CD4-positive, alpha-beta memory T cell (primary cell): ENCODE measurements at regions not wholly inside any gene's neighbourhood (a gene's known extent, or its start where the extent isn't known, plus 50 kb on each side); places are given as distances from the start of the nearest gene placed in this dataset.

Source experiments
- CTCF ChIA-PET: fragments of 350-600 bp; sonication (Branson Sonifier 250); formaldehyde crosslinking; loops from one replicate; lab custom pipeline; 2021; ENCODE audit warnings: inconsistent platforms; ENCODE audit not compliant: partially characterized antibody; lab: Charles Lee
- POLR2A ChIA-PET: fragments of 350-600 bp; sonication (Branson Sonifier 250); formaldehyde crosslinking; loops from one replicate; lab custom pipeline; 2021; ENCODE audit not compliant: partially characterized antibody; lab: Charles Lee
- DNase-seq, 5 donors: peaks; one replicate each; pipeline versions ENCODE4 v3.0.0 to v3.0.0-alpha.2; 2020 to 2022; ENCODE audit warnings: mixed read lengths in 1 of 5
- H3K27ac ChIP-seq: one replicate; pipeline ENCODE4 v1.7.0; 2013; ENCODE audit warnings: low read depth, low read length
- H3K27me3 ChIP-seq: 2 replicates; pipeline ENCODE4 v1.7.0; 2013; ENCODE audit warnings: mild to moderate bottlenecking, low read length, moderate library complexity; ENCODE audit not compliant: insufficient read depth
- H3K36me3 ChIP-seq: 2 replicates; pipeline ENCODE4 v1.7.0; 2013; ENCODE audit warnings: mild to moderate bottlenecking, low read length, moderate library complexity; ENCODE audit not compliant: insufficient read depth
- H3K4me1 ChIP-seq: 2 replicates; pipeline ENCODE4 v1.7.0; 2013; ENCODE audit warnings: mild to moderate bottlenecking, low read length, moderate library complexity; ENCODE audit not compliant: insufficient read depth
- H3K4me3 ChIP-seq, 2 donors: one replicate each; pipeline ENCODE4 v1.7.0; 2013; ENCODE audit warnings: low read length in 2 of 2, mild to moderate bottlenecking in 1 of 2
- H3K9me3 ChIP-seq, 2 donors: one replicate each; pipeline ENCODE4 v1.7.0; 2013; ENCODE audit warnings: low read length in 2 of 2, control low read depth in 1 of 2; ENCODE audit not compliant: control insufficient read depth in 1 of 2
- H3K27ac Mint-ChIP-seq, 7 donors: one replicate each; pipeline ENCODE4 v1.8.0; 2020 to 2021; ENCODE audit warnings: mixed read lengths in 7 of 7, mild to moderate bottlenecking in 6 of 7, inconsistent platforms in 3 of 7, moderate library complexity in 3 of 7
- H3K27me3 Mint-ChIP-seq, 2 donors: one replicate each; pipeline ENCODE4 v1.8.0; 2020 to 2021; ENCODE audit warnings: mixed read lengths in 2 of 2
- H3K36me3 Mint-ChIP-seq, 2 donors: one replicate each; pipeline ENCODE4 v1.8.0; 2020 to 2021; ENCODE audit warnings: mixed read lengths in 2 of 2, inconsistent platforms in 1 of 2, mild to moderate bottlenecking in 1 of 2
- H3K4me1 Mint-ChIP-seq, 4 donors: one replicate each; pipeline ENCODE4 v1.8.0; 2020 to 2021; ENCODE audit warnings: mixed read lengths in 4 of 4, mild to moderate bottlenecking in 1 of 4
- H3K4me3 Mint-ChIP-seq, 8 donors: one replicate each; pipeline ENCODE4 v1.8.0; 2020 to 2021; ENCODE audit warnings: mixed read lengths in 8 of 8, mild to moderate bottlenecking in 7 of 8, moderate library complexity in 6 of 8, inconsistent platforms in 3 of 8
- H3K9me3 Mint-ChIP-seq, 8 donors: one replicate each; pipeline ENCODE4 v1.8.0; 2020 to 2021; ENCODE audit warnings: mixed read lengths in 8 of 8, mild to moderate bottlenecking in 5 of 8, inconsistent platforms in 3 of 8, moderate library complexity in 1 of 8
- intact Hi-C: fragments of 100-400 bp; cut with micrococcal nuclease; formaldehyde crosslinking; loops from one replicate; pipeline ENCODE4 v1.15.1; 2023

DNA sequence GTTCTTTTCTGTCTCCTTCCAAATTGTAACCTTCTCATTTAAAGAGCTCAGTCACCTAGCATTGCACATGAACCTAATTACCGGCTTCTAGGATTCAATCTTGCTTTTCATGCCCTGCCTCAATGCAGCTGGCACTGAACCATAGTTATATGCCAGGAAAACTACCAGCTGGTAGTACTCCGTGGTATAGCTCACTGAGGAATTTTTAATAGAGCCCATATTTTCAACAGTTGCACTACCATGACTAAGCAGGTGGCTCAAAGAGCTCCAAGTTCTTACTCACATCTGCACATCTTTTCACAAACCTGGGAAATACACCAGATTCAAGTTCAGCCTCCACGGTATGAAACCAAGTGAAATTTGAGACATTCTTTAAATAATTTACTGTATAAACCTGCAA, 363.5 kb downstream of the GRB14 start:
- ChIA-PET POLR2A (no interaction called here), CTCF (no interaction called here)
- Histone ChIP-seq H3K9me3 (no peaks in the 10 kb centered on the region), H3K27me3 (no peaks in the 10 kb centered on the region), H3K4me3 (no peak overlapping the region), H3K36me3 (no peaks in the 10 kb centered on the region), H3K27ac (no peak overlapping the region), H3K4me1 (no peaks in the 10 kb centered on the region)
- no peaks in the 10 kb centered on the region for H3K27me3 Mint-ChIP-seq
- intact Hi-C loops = no loop called here
- no peak overlapping the region for H3K4me3 Mint-ChIP-seq
- no peak overlapping the region for H3K27ac Mint-ChIP-seq
- H3K9me3 Mint-ChIP-seq = peaks cover 0 to 11% (median 4%) of the 10 kb centered on the region in 8 donors
- H3K4me1 Mint-ChIP-seq = no peaks in the 10 kb centered on the region
- no peak for DNase-seq
- no peaks in the 10 kb centered on the region for H3K36me3 Mint-ChIP-seq

DNA sequence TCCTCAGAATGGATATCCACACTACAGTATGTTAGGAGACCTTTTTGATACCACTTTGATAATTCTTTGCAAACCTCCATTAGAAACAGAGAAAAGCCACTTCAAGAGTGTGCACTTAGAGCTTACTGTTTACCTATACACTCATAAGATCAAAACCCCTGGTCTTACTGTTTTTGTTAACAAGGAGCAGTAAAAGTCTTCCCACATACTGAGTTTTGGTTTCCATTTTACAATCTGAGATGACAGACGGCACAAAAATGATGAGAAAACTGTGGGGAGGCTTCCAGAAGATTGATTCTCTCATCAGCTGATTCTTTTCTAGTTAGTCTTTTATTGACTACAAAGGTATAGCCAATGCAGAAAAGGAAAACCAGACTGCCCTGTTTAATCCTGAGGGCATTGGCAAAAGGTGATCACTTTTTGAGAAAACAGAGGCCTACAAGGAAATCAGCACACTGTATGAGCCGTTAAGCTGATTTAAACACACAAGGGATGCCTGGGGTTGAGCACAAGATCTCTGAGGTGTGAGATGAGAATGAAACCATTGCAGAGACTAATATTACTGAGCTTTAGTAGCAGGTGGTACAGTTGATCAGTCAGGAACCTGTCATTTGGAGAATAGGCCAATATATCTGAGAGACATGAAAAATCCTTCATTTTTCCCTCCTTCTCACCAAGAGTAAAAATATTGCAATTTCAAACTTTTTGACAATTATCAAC, 368.6 kb downstream of the GRB14 start:
- Mint-ChIP-seq H3K4me1 (no peaks in the 10 kb centered on the region), H3K36me3 (no peaks in the 10 kb centered on the region), H3K27me3 (no peaks in the 10 kb centered on the region), H3K9me3 (peaks cover 0 to 7% (median 0%) of the 10 kb centered on the region in 8 donors), H3K4me3 (no peak overlapping the region), H3K27ac (no peak overlapping the region)
- DNase-seq = no peak
- Histone ChIP-seq H3K9me3 (no peaks in the 10 kb centered on the region), H3K4me3 (no peak overlapping the region), H3K27ac (no peak overlapping the region), H3K36me3 (no peaks in the 10 kb centered on the region), H3K27me3 (no peaks in the 10 kb centered on the region), H3K4me1 (no peaks in the 10 kb centered on the region)
- ChIA-PET POLR2A (no interaction called here), CTCF (no interaction called here)
- intact Hi-C loops = no loop called here

DNA sequence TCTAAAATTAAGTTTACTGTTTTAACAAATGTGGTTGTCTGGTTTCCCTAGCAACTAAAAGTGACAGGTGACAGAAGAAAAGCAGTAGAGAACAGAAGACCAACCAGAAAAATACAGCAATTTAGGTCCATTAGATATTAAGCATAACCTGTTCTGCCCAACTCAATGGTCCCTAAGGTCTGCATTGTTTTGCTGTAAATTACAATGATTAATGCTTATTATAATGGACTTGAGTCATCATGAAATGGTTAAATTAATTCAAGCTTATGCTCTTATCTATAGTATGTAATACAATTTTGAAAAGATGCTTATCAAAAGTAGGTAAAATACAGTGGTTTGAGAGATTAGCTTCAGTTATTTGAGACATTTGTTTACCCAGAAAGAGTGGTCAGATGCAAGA, 378.0 kb downstream of the GRB14 start:
- peaks cover 3 to 18% (median 9%) of the 10 kb centered on the region in 8 donors for H3K9me3 Mint-ChIP-seq
- CTCF ChIA-PET = no interaction called here
- Histone ChIP-seq H3K9me3 (peaks cover 0 to 6% of the 10 kb centered on the region in 2 donors), H3K4me3 (no peak overlapping the region), H3K36me3 (no peaks in the 10 kb centered on the region), H3K4me1 (no peaks in the 10 kb centered on the region), H3K27ac (no peak overlapping the region), H3K27me3 (no peaks in the 10 kb centered on the region)
- POLR2A ChIA-PET = no interaction called here
- H3K27ac Mint-ChIP-seq = no peak overlapping the region
- H3K27me3 Mint-ChIP-seq = no peaks in the 10 kb centered on the region
- no peak overlapping the region for H3K4me3 Mint-ChIP-seq
- intact Hi-C loops = no loop called here
- no peaks in the 10 kb centered on the region for H3K4me1 Mint-ChIP-seq
- no peak for DNase-seq
- H3K36me3 Mint-ChIP-seq = no peaks in the 10 kb centered on the region

- no peak overlapping the region for H3K4me3 Mint-ChIP-seq
- POLR2A ChIA-PET = no interaction called here
- H3K36me3 Mint-ChIP-seq = no peaks in the 10 kb centered on the region
- intact Hi-C loops = no loop called here
- peaks cover 3 to 18% (median 9%) of the 10 kb centered on the region in 8 donors for H3K9me3 Mint-ChIP-seq
- H3K27ac Mint-ChIP-seq = no peak overlapping the region
- DNase-seq = no peak
- CTCF ChIA-PET = no interaction called here
- no peak overlapping the region for H3K27ac ChIP-seq
- no peaks in the 10 kb centered on the region for H3K4me1 ChIP-seq
- peaks cover 0 to 6% of the 10 kb centered on the region in 2 donors for H3K9me3 ChIP-seq
- H3K27me3 Mint-ChIP-seq = no peaks in the 10 kb centered on the region
- no peaks in the 10 kb centered on the region for H3K4me1 Mint-ChIP-seq
- H3K4me3 ChIP-seq = no peak overlapping the region
- no peaks in the 10 kb centered on the region for H3K27me3 ChIP-seq
- no peaks in the 10 kb centered on the region for H3K36me3 ChIP-seq
These were observed 378.9 kb downstream of the GRB14 start for GRCh38 chr2:164242409-164242808.

DNA sequence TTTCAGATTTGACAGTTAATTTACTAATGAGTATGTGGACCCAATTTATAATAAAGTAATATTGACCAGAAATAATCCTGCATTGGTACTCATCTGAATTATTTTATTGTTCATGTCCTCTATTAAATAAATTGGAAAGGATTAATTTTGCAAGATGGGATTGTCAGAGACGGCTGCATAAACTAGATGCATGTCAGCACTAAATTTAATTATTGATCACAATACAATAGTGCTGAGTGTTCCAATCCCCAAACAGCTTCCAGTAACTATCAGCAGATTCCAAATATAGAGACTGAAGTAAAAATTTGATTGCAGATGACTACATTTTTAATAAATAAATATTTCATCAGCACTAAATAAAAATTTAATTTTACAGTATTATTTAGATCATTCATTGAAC, 387.2 kb downstream of the GRB14 start:
- Mint-ChIP-seq H3K27ac (no peak overlapping the region), H3K27me3 (no peaks in the 10 kb centered on the region), H3K36me3 (no peaks in the 10 kb centered on the region), H3K4me1 (no peaks in the 10 kb centered on the region), H3K9me3 (peaks cover 0 to 6% (median 2%) of the 10 kb centered on the region in 8 donors), H3K4me3 (no peak overlapping the region)
- Histone ChIP-seq H3K9me3 (no peaks in the 10 kb centered on the region), H3K27ac (no peak overlapping the region), H3K36me3 (no peaks in the 10 kb centered on the region), H3K4me1 (no peaks in the 10 kb centered on the region), H3K4me3 (no peak overlapping the region), H3K27me3 (no peaks in the 10 kb centered on the region)
- intact Hi-C loops = no loop called here
- POLR2A ChIA-PET = no interaction called here
- no peak for DNase-seq
- CTCF ChIA-PET = no interaction called here

DNA sequence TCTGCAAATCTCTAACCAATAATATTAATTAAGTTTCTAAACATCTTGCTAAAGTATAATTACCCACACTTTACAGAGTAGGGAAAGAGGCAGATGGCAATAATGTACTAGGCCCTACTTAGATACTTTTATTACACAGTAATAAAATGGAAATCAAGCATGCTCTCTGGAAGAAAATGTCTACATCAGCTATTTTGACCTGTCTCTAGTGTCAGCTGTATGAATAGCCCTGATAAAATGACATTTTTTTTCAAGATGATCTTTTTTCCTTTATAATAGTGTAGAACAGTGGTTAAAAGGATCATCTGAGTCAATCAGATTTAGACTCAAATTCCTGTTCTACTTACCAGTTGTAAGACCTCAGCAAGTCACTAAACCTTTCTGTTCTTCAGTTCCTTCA, 397.3 kb downstream of the GRB14 start:
- Histone ChIP-seq H3K4me3 (no peak overlapping the region), H3K27me3 (no peaks in the 10 kb centered on the region), H3K27ac (no peak overlapping the region), H3K4me1 (no peaks in the 10 kb centered on the region), H3K36me3 (no peaks in the 10 kb centered on the region), H3K9me3 (no peaks in the 10 kb centered on the region)
- Mint-ChIP-seq H3K4me1 (no peaks in the 10 kb centered on the region), H3K27ac (no peak overlapping the region), H3K27me3 (no peaks in the 10 kb centered on the region), H3K9me3 (peaks cover 0 to 8% (median 1%) of the 10 kb centered on the region in 8 donors), H3K4me3 (no peak overlapping the region), H3K36me3 (no peaks in the 10 kb centered on the region)
- ChIA-PET POLR2A (no interaction called here), CTCF (no interaction called here)
- DNase-seq = no peak
- intact Hi-C loops = no loop called here

DNA sequence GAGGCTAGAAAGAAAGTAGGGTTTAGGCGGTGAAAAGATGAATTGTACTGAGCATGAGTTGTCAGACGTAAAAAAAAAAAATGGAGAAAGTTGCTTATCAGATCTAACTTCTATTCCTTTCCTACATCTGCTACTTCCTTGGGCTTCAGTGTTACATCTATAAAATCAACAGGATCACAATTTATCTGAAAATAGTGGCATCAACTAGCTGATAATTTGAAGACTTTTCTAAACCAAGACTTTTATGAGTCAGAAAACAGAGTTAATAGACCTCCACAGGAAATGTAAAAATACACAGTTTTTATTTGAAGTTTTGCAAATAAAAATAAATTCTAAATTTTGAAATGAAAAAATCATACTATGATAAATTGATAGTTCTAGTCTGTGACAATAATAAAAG, 399.8 kb downstream of the GRB14 start:
- Mint-ChIP-seq H3K4me1 (no peaks in the 10 kb centered on the region), H3K4me3 (no peak overlapping the region), H3K9me3 (peaks cover 0 to 11% (median 4%) of the 10 kb centered on the region in 8 donors), H3K27me3 (no peaks in the 10 kb centered on the region), H3K36me3 (no peaks in the 10 kb centered on the region), H3K27ac (no peak overlapping the region)
- ChIA-PET CTCF (no interaction called here), POLR2A (no interaction called here)
- no peak overlapping the region for H3K4me3 ChIP-seq
- H3K27me3 ChIP-seq = no peaks in the 10 kb centered on the region
- no peaks in the 10 kb centered on the region for H3K36me3 ChIP-seq
- H3K9me3 ChIP-seq = no peaks in the 10 kb centered on the region
- H3K27ac ChIP-seq = no peak overlapping the region
- no peak for DNase-seq
- no peaks in the 10 kb centered on the region for H3K4me1 ChIP-seq
- intact Hi-C loops = no loop called here
